DOHH2 (cell line): ENCODE measurements at regions not wholly inside any gene's neighbourhood (a gene's known extent, or its start where the extent isn't known, plus 50 kb on each side); places are given as distances from the start of the nearest gene placed in this dataset.

ENCODE experiments used
- EZH2phosphoT487 ChIP-seq: fragments of 200-600 bp; sonication (generic); IDR thresholded peaks from 2 replicates; pipeline ENCODE4 v1.6.1; 2017; ENCODE audit warnings: borderline replicate concordance, mild to moderate bottlenecking, antibody characterized with exemption, low read length, moderate library complexity, mixed read lengths
- TF ChIP-seq, protein P1 (sequence below): fragments of 200-600 bp; sonication (generic); IDR thresholded peaks from one replicate; pipeline ENCODE4 v1.5.1; 2014; ENCODE audit warnings: antibody characterized with exemption, mild to moderate bottlenecking, low read depth, low read length; ENCODE audit not compliant: poor library complexity, severe bottlenecking

DNA sequence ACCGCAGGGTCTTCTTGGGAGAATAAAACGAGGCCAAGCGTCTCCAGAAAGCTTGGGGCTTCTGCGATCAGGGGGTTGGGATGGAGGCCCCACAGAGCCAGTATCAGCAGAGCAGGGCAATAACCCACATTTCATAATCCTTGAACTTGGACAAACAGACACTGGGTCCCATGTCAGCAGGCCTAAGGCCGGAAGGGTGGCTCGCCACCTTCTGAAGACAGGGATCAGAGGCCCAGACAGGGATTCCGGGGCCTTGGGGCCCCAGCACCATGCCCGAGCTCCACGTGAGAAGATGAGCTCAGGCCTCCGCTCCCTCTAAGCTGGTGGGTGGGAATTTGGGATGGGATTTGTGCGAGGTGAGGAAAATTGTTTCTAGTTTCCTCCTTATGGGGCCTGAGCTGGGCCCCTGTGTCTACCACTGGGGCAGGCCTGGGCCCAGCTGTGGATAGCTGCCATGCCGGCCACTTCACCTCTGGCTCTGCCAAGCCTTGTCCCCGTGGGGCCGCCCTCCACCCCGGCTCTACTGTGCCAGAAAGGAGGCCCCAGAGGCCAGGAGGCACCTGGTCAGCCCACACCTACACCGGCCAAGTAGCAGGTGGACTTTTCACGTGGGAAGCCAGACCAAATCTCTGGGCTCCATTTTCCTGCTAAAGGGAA is 67.2 kb upstream of the DLK1 start:
- TF ChIP-seq, protein P1, sequence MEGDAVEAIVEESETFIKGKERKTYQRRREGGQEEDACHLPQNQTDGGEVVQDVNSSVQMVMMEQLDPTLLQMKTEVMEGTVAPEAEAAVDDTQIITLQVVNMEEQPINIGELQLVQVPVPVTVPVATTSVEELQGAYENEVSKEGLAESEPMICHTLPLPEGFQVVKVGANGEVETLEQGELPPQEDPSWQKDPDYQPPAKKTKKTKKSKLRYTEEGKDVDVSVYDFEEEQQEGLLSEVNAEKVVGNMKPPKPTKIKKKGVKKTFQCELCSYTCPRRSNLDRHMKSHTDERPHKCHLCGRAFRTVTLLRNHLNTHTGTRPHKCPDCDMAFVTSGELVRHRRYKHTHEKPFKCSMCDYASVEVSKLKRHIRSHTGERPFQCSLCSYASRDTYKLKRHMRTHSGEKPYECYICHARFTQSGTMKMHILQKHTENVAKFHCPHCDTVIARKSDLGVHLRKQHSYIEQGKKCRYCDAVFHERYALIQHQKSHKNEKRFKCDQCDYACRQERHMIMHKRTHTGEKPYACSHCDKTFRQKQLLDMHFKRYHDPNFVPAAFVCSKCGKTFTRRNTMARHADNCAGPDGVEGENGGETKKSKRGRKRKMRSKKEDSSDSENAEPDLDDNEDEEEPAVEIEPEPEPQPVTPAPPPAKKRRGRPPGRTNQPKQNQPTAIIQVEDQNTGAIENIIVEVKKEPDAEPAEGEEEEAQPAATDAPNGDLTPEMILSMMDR, result no peak
- TF ChIP-seq EZH2phosphoT487, result no peak
